NCI-H524 treated with DMSO at 0.1 percent for 48 hours (cell line): ENCODE measurements at regions not wholly inside any gene's neighbourhood (a gene's known extent, or its start where the extent isn't known, plus 50 kb on each side); places are given as distances from the start of the nearest gene placed in this dataset.

Experiments
- DNase-seq: peaks from one replicate; lab custom pipeline; 2025; lab: John Stamatoyannopoulos, UW

GRCh38 chr18:57915865-57916582, 112.9 kb upstream of the ATP8B1 start:
- DNase-seq = peak; percentile 91

GRCh38 chr18:57915248-57915647, 112.1 kb upstream of the ATP8B1 start:
- peak; percentile 90 for DNase-seq

GRCh38 chr18:57913686-57914085, 110.6 kb upstream of the ATP8B1 start:
- no peak for DNase-seq

GRCh38 chr18:57910817-57911216, 107.7 kb upstream of the ATP8B1 start:
- DNase-seq = no peak

GRCh38 chr18:57910134-57910533, 107.0 kb upstream of the ATP8B1 start:
- DNase-seq = no peak

GRCh38 chr18:57909620-57910019, 106.5 kb upstream of the ATP8B1 start:
- no peak for DNase-seq

GRCh38 chr18:57908092-57908491, 105.0 kb upstream of the ATP8B1 start:
- no peak for DNase-seq

- no peak for DNase-seq
Observed at GRCh38 chr18:57907550-57907949, 104.4 kb upstream of the ATP8B1 start.

GRCh38 chr18:57906852-57907251, 103.7 kb upstream of the ATP8B1 start:
- DNase-seq = no peak

- DNase-seq = no peak
Observed at GRCh38 chr18:57904535-57904934, 101.4 kb upstream of the ATP8B1 start.

- DNase-seq = no peak
Observed at GRCh38 chr18:57902721-57903120, 99.6 kb upstream of the ATP8B1 start.

GRCh38 chr18:57901825-57902589, 98.9 kb upstream of the ATP8B1 start:
- no peak for DNase-seq

- no peak for DNase-seq
Observed at GRCh38 chr18:57900906-57901435, 97.9 kb upstream of the ATP8B1 start.

GRCh38 chr18:57898506-57899124, 95.5 kb upstream of the ATP8B1 start:
- peak; percentile 31 for DNase-seq

- DNase-seq = no peak
Observed at GRCh38 chr18:57895182-57895581, 92.1 kb upstream of the ATP8B1 start.

GRCh38 chr18:57891707-57892391, 88.7 kb upstream of the ATP8B1 start:
- no peak for DNase-seq

GRCh38 chr18:57890266-57890665, 87.2 kb upstream of the ATP8B1 start:
- no peak for DNase-seq

GRCh38 chr18:57889841-57890240, 86.7 kb upstream of the ATP8B1 start:
- DNase-seq = no peak

GRCh38 chr18:57887543-57888383, 84.6 kb upstream of the ATP8B1 start:
- DNase-seq = no peak

GRCh38 chr18:57885931-57886330, 82.8 kb upstream of the ATP8B1 start:
- DNase-seq = no peak

GRCh38 chr18:57882465-57882864, 79.3 kb upstream of the ATP8B1 start:
- DNase-seq = no peak
